Mesenchymal stem cell (in vitro differentiated cells and primary cell): ENCODE measurements at regions not wholly inside any gene's neighbourhood (a gene's known extent, or its start where the extent isn't known, plus 50 kb on each side); places are given as distances from the start of the nearest gene placed in this dataset.

Experiments
- DNase-seq: peaks from one replicate; pipeline ENCODE4 v3.0.0-alpha.2; 2013
- H2AFZ ChIP-seq: one replicate; pipeline ENCODE4 v1.6.1; 2013; ENCODE audit warnings: low read depth, mild to moderate bottlenecking, control low read depth, inconsistent platforms, low read length, moderate library complexity
- H2AK5ac ChIP-seq: 2 replicates; pipeline ENCODE4 v1.6.1; 2013; ENCODE audit warnings: low read length, moderate library complexity, mild to moderate bottlenecking, inconsistent platforms; ENCODE audit not compliant: severe bottlenecking
- H2BK120ac ChIP-seq: one replicate; pipeline ENCODE4 v1.6.1; 2013; ENCODE audit warnings: low read depth, mild to moderate bottlenecking, inconsistent platforms, low read length, moderate library complexity
- H2BK12ac ChIP-seq, 2 experiments: one replicate each; pipeline ENCODE4 v1.6.1; 2013; ENCODE audit warnings: inconsistent platforms in 2 of 2, low read length in 2 of 2, mild to moderate bottlenecking in 2 of 2, moderate library complexity in 2 of 2, control low read depth in 1 of 2
- H2BK15ac ChIP-seq: one replicate; pipeline ENCODE4 v1.6.1; 2013; ENCODE audit warnings: mild to moderate bottlenecking, low read depth, inconsistent platforms; ENCODE audit not compliant: poor library complexity, severe bottlenecking
- H2BK5ac ChIP-seq: 2 replicates; pipeline ENCODE4 v1.6.1; 2013; ENCODE audit warnings: low read depth, mild to moderate bottlenecking, low read length, control low read depth, inconsistent platforms; ENCODE audit not compliant: poor library complexity, severe bottlenecking
- H3K14ac ChIP-seq, 2 experiments: one replicate each; pipeline ENCODE4 v1.6.1; 2013; ENCODE audit warnings: inconsistent platforms in 2 of 2, low read length in 2 of 2, control low read depth in 1 of 2, mild to moderate bottlenecking in 1 of 2, moderate library complexity in 1 of 2
- H3K18ac ChIP-seq, 2 experiments: one replicate each; pipeline ENCODE4 v1.6.1; 2013; ENCODE audit warnings: inconsistent platforms in 2 of 2, low read length in 2 of 2, control low read depth in 1 of 2, low read depth in 1 of 2, mild to moderate bottlenecking in 1 of 2
- H3K23ac ChIP-seq, 2 experiments: one replicate each; pipeline ENCODE4 v1.6.1; 2013; ENCODE audit warnings: inconsistent platforms in 2 of 2, low read length in 2 of 2, mild to moderate bottlenecking in 2 of 2, moderate library complexity in 2 of 2, control low read depth in 1 of 2
- H3K27ac ChIP-seq: 2 replicates; pipeline ENCODE4 v1.5.1; 2013; ENCODE audit warnings: mild to moderate bottlenecking, moderate library complexity, low read length, control low read depth, inconsistent platforms; ENCODE audit not compliant: poor library complexity, severe bottlenecking
- H3K27me3 ChIP-seq, 2 experiments: 2 replicates each; pipeline versions ENCODE4 v1.6.1 to v1.7.0; 2013; ENCODE audit warnings: low read length in 2 of 2, mild to moderate bottlenecking in 2 of 2, moderate library complexity in 2 of 2, control low read depth in 1 of 2, inconsistent platforms in 1 of 2; ENCODE audit not compliant: control insufficient read depth in 1 of 2, insufficient read depth in 1 of 2
- H3K36me3 ChIP-seq, 2 experiments: 2 replicates each; pipeline versions ENCODE4 v1.6.1 to v1.7.0; 2013; ENCODE audit warnings: low read length in 2 of 2, control low read depth in 1 of 2, inconsistent platforms in 1 of 2, low read depth in 1 of 2, mild to moderate bottlenecking in 1 of 2; ENCODE audit not compliant: insufficient read depth in 2 of 2, control insufficient read depth in 1 of 2
- H3K4ac ChIP-seq, 2 experiments: one replicate each; pipeline ENCODE4 v1.6.1; 2013; ENCODE audit warnings: inconsistent platforms in 2 of 2, low read length in 2 of 2, mild to moderate bottlenecking in 2 of 2, moderate library complexity in 2 of 2, control low read depth in 1 of 2, low read depth in 1 of 2
- H3K4me1 ChIP-seq: 2 replicates; pipeline ENCODE4 v1.6.1; 2013; ENCODE audit warnings: low read depth, low read length, control low read depth; ENCODE audit not compliant: control insufficient read depth, insufficient read depth
- H3K4me2 ChIP-seq: 2 replicates; pipeline ENCODE4 v1.6.1; 2013; ENCODE audit warnings: low read length, mild to moderate bottlenecking, inconsistent platforms; ENCODE audit not compliant: poor library complexity, severe bottlenecking
- H3K4me3 ChIP-seq, 2 experiments: 2 replicates each; pipeline versions ENCODE4 v1.5.1 to v1.7.0; 2013; ENCODE audit warnings: low read length in 2 of 2, mild to moderate bottlenecking in 2 of 2, control low read depth in 1 of 2, low read depth in 1 of 2; ENCODE audit not compliant: insufficient read depth in 1 of 2
- H3K79me1 ChIP-seq: replicated peaks from 2 replicates; pipeline ENCODE4 v1.6.1; 2013; ENCODE audit warnings: mild to moderate bottlenecking, control low read depth, low read length, inconsistent platforms; ENCODE audit not compliant: poor library complexity, severe bottlenecking
- H3K9ac ChIP-seq: 2 replicates; pipeline ENCODE4 v1.7.0; 2013; ENCODE audit warnings: mild to moderate bottlenecking, low read length, moderate library complexity
- H3K9me3 ChIP-seq: 2 replicates; pipeline ENCODE4 v1.7.0; 2013; ENCODE audit warnings: mild to moderate bottlenecking, low read length; ENCODE audit not compliant: control insufficient read depth
- H4K8ac ChIP-seq: one replicate; pipeline ENCODE4 v1.6.1; 2013; ENCODE audit warnings: inconsistent platforms, mild to moderate bottlenecking, low read length, moderate library complexity
- H4K91ac ChIP-seq: one replicate; pipeline ENCODE4 v1.6.1; 2013; ENCODE audit warnings: mild to moderate bottlenecking, low read length, inconsistent platforms
- WGBS: methylation state at CpG from one replicate; pipeline ENCODE4 v1.1.7; 2013; ENCODE audit warnings: mixed read lengths; 5-methylcytosine and 5-hydroxymethylcytosine counted together

GRCh38 chr12:58519839-58520238 is 400.5 kb downstream of the LRIG3 start:
- Histone ChIP-seq H2BK5ac (peak overlapping the region; percentile 9), H4K8ac (no peak overlapping the region), H2BK15ac (no peak overlapping the region), H3K9me3 (peaks cover 26% of the 10 kb centered on the region), H3K27me3 (no peaks in the 10 kb centered on the region), H3K4me3 (no peak overlapping the region), H3K18ac (no peak overlapping the region), H4K91ac (no peak overlapping the region), H2BK12ac (no peak overlapping the region), H3K79me1 (no peaks in the 10 kb centered on the region), H3K27ac (no peak overlapping the region), H3K4ac (no peak overlapping the region), H3K14ac (no peak overlapping the region), H3K4me2 (no peak overlapping the region), H3K9ac (no peak overlapping the region), H2AK5ac (no peak overlapping the region), H2BK120ac (no peak overlapping the region), H3K4me1 (no peaks in the 10 kb centered on the region), H2AFZ (no peak overlapping the region), H3K23ac (no peak overlapping the region), H3K36me3 (no peaks in the 10 kb centered on the region)
- DNase-seq, result no peak
- 100% methylated on average over 1 of the region's 1 CpG for WGBS

DNA sequence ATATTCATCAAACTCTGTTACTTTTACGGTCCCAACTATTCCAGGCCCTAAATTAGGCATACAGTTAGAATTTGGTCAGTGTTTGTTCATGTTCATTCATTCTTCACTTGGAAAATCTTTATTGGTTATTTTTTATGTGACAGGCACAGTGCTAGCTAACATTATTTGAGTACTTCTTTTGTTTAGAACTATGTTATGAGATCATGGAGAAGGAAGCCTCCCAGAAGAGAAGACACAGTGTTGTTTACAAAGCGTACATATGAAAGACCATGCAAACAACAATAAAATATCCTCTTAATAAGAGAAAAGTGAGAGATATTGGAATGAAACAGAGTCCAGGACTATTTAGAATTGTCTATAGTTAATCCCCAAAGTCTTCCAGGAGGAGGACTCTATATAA is 399.2 kb downstream of the LRIG3 start:
- H3K9me3 ChIP-seq, result peaks cover 26% of the 10 kb centered on the region
- no peaks in the 10 kb centered on the region for H3K79me1 ChIP-seq
- no peak overlapping the region for H3K9ac ChIP-seq
- no peaks in the 10 kb centered on the region for H3K27me3 ChIP-seq
- no peak overlapping the region for H2AK5ac ChIP-seq
- H3K18ac ChIP-seq, result no peak overlapping the region
- no peak for DNase-seq
- H2AFZ ChIP-seq, result no peak overlapping the region
- no peaks in the 10 kb centered on the region for H3K36me3 ChIP-seq
- 80% methylated on average over 1 of the region's 2 CpGs for WGBS
- H3K14ac ChIP-seq, result no peak overlapping the region
- no peak overlapping the region for H2BK120ac ChIP-seq
- no peak overlapping the region for H4K8ac ChIP-seq
- H3K4me3 ChIP-seq, result no peak overlapping the region
- no peak overlapping the region for H3K23ac ChIP-seq
- no peak overlapping the region for H2BK15ac ChIP-seq
- no peak overlapping the region for H2BK12ac ChIP-seq
- H3K4me1 ChIP-seq, result no peaks in the 10 kb centered on the region
- H4K91ac ChIP-seq, result no peak overlapping the region
- H3K27ac ChIP-seq, result no peak overlapping the region
- no peak overlapping the region for H3K4ac ChIP-seq
- H2BK5ac ChIP-seq, result no peak overlapping the region
- H3K4me2 ChIP-seq, result no peak overlapping the region

GRCh38 chr12:58521796-58522195 is 398.5 kb downstream of the LRIG3 start:
- Histone ChIP-seq H3K4me3 (no peak overlapping the region), H3K4ac (no peak overlapping the region), H2BK15ac (no peak overlapping the region), H3K27ac (no peak overlapping the region), H3K14ac (no peak overlapping the region), H2BK120ac (no peak overlapping the region), H3K27me3 (no peaks in the 10 kb centered on the region), H3K4me2 (no peak overlapping the region), H3K9me3 (peaks cover 23% of the 10 kb centered on the region), H3K18ac (no peak overlapping the region), H4K8ac (no peak overlapping the region), H3K23ac (no peak overlapping the region), H3K79me1 (no peaks in the 10 kb centered on the region), H2BK5ac (no peak overlapping the region), H2BK12ac (no peak overlapping the region), H2AK5ac (no peak overlapping the region), H2AFZ (no peak overlapping the region), H3K9ac (no peak overlapping the region), H4K91ac (no peak overlapping the region), H3K36me3 (no peaks in the 10 kb centered on the region), H3K4me1 (no peaks in the 10 kb centered on the region)
- DNase-seq, result no peak
- no CpG with 5 or more reads among the region's 1 CpG for WGBS

DNA sequence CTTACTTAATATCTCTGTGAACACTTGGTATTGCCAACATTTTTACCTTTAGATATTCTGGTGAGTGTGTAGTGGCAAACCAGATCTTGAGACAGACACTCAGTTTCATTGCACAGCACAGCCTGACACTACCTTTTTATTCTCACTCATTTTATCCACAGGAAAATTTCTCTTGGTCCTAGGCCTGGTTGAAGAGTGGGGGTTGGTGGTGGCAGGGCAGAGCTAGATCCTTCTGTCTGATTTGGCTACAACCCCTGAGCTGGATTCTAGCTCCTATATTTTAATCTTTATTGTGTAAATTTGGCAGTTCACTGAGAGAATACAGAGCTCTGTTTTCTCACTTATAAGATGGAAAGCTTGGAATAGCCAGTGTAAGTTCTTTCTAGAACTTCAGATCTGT is 396.9 kb downstream of the LRIG3 start:
- Histone ChIP-seq H2BK120ac (no peak overlapping the region), H3K4me1 (no peaks in the 10 kb centered on the region), H3K4ac (no peak overlapping the region), H3K9me3 (peaks cover 8% of the 10 kb centered on the region), H2BK5ac (no peak overlapping the region), H4K8ac (no peak overlapping the region), H3K9ac (no peak overlapping the region), H2AFZ (no peak overlapping the region), H2AK5ac (no peak overlapping the region), H3K27me3 (no peaks in the 10 kb centered on the region), H3K36me3 (no peaks in the 10 kb centered on the region), H3K27ac (no peak overlapping the region), H3K79me1 (no peaks in the 10 kb centered on the region), H3K4me2 (no peak overlapping the region), H3K4me3 (no peak overlapping the region), H2BK12ac (no peak overlapping the region), H2BK15ac (peak overlapping the region; percentile 78), H3K23ac (no peak overlapping the region), H3K14ac (no peak overlapping the region), H4K91ac (no peak overlapping the region), H3K18ac (no peak overlapping the region)
- DNase-seq, result no peak
